ENCODE measurements at regions not wholly inside any gene's neighbourhood (a gene's known extent, or its start where the extent isn't known, plus 50 kb on each side); places are given as distances from the start of the nearest gene placed in this dataset.
A peak's percentile ranks its signal among the peaks of the same experiment; 100 is the strongest.

DNA sequence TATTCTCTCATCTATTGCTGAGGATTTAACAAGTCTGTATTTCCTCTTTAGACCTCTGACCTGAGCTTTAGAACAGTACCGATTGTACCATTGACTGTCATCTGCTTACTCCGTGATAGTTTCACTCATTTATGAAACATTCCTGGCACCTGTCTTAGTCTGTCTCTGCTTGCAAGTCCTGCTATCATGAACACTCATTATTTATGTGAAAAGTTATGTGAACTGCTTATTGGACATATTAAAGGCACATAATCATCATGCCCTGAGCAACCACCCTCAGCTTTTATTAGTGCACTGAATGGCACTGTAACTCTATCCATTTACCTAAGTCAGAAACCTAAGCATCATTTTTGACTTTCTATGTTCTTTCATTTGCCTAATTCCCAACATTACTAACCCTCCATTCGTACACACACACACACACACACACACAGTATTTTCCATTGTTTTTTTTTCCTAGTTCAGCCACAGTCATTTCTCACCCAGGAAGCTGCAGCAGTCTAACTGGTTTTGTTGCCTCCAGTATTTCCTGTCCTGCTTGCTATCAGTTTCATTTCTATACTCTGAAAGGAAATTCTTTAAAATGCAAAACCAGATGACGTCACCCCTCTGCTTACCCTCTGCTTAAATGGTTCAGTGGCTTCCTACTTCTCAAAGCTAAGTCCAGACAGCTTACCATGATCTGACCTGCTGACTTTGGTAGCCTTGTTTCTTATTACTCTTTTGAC is 146.1 kb downstream of the HAUS1 start:
- TF ChIP-seq, protein P1, sequence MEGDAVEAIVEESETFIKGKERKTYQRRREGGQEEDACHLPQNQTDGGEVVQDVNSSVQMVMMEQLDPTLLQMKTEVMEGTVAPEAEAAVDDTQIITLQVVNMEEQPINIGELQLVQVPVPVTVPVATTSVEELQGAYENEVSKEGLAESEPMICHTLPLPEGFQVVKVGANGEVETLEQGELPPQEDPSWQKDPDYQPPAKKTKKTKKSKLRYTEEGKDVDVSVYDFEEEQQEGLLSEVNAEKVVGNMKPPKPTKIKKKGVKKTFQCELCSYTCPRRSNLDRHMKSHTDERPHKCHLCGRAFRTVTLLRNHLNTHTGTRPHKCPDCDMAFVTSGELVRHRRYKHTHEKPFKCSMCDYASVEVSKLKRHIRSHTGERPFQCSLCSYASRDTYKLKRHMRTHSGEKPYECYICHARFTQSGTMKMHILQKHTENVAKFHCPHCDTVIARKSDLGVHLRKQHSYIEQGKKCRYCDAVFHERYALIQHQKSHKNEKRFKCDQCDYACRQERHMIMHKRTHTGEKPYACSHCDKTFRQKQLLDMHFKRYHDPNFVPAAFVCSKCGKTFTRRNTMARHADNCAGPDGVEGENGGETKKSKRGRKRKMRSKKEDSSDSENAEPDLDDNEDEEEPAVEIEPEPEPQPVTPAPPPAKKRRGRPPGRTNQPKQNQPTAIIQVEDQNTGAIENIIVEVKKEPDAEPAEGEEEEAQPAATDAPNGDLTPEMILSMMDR (IDR thresholded peaks at IDR 0.05; ENCODE audit: borderline replicate concordance, extremely low read depth, low read length, poor library complexity, severe bottlenecking) = no peak
- TF ChIP-seq EZH2 (IDR thresholded peaks at IDR 0.05; ENCODE audit: borderline replicate concordance, low read depth, low read length, severe bottlenecking) = no peak
- peaks cover 20% of the 10 kb centered on the region; the same call in 1 of the 2 replicates for H4K20me1 ChIP-seq (ENCODE audit: insufficient read depth, low read length)
- no peaks in the 10 kb centered on the region for H3K9me3 ChIP-seq (ENCODE audit: insufficient read depth, low read length, severe bottlenecking)
- peak overlapping the region; percentile 59 for H3K4me2 ChIP-seq (ENCODE audit: insufficient read depth, low read length)
- peaks cover 36% of the 10 kb centered on the region for H3K36me3 ChIP-seq (ENCODE audit: insufficient read depth, low read length)
- peaks cover 90% of the 10 kb centered on the region for H3K79me2 ChIP-seq (ENCODE audit: insufficient read depth, low read length)
- peak overlapping the region in 1 of 2 experiments; percentile 37; a peak in 2 of 4 replicates for H3K4me3 ChIP-seq (ENCODE audit: low read depth in 1 of 2, low read length in 2 of 2)
- H3K27ac ChIP-seq (ENCODE audit: low read length) = peak overlapping the region; percentile 83
- no peaks in the 10 kb centered on the region for H3K27me3 ChIP-seq (ENCODE audit: insufficient read depth, low read length, poor library complexity)
- H2AFZ ChIP-seq (ENCODE audit: low read depth, low read length) = peak overlapping the region; percentile 53
- H3K9ac ChIP-seq (ENCODE audit: low read depth, low read length) = peak overlapping the region; percentile 37
- DNase-seq (peak; percentile 61), ATAC-seq (ENCODE audit: insufficient read depth, low read depth) (peak; percentile 98)
- H3K4me1 ChIP-seq (ENCODE audit: insufficient read depth, low read length) = peaks cover 40% of the 10 kb centered on the region

DNA sequence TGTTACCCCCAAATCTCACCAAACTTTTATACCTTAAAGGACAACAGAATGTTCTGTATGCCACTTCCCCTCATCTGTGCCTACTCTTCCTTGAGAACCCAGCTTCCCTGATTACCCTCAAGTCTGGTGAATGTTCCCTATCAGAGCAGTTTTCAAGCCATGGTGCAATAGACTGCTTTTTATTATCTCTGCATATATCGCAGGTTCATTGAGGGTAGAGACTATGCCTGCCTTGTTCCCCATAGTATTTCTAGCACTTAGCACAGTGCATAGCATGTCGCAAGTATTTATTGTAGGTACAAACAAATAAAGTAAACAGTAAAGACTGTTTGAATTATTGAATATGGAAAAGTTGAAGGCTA is 146.6 kb downstream of the HAUS1 start:
- ATAC-seq (ENCODE audit: insufficient read depth, low read depth) (no peak; the same call in 2 of the 3 replicates), DNase-seq (no peak)
- TF ChIP-seq, protein P1 (IDR thresholded peaks at IDR 0.05; ENCODE audit: borderline replicate concordance, extremely low read depth, low read length, poor library complexity, severe bottlenecking) = no peak
- TF ChIP-seq EZH2 (IDR thresholded peaks at IDR 0.05; ENCODE audit: borderline replicate concordance, low read depth, low read length, severe bottlenecking) = no peak
- Histone ChIP-seq H3K4me2 (ENCODE audit: insufficient read depth, low read length) (peak overlapping the region; percentile 59), H3K36me3 (ENCODE audit: insufficient read depth, low read length) (peaks cover 38% of the 10 kb centered on the region), H3K4me3 (ENCODE audit: low read depth in 1 of 2, low read length in 2 of 2) (peak overlapping the region in 1 of 2 experiments; percentile 37; a peak in 2 of 4 replicates), H2AFZ (ENCODE audit: low read depth, low read length) (no peak overlapping the region), H3K27me3 (ENCODE audit: insufficient read depth, low read length, poor library complexity) (no peaks in the 10 kb centered on the region), H3K4me1 (ENCODE audit: insufficient read depth, low read length) (peaks cover 40% of the 10 kb centered on the region), H3K9me3 (ENCODE audit: insufficient read depth, low read length, severe bottlenecking) (no peaks in the 10 kb centered on the region), H4K20me1 (ENCODE audit: insufficient read depth, low read length) (peaks cover 20% of the 10 kb centered on the region; the same call in 1 of the 2 replicates), H3K79me2 (ENCODE audit: insufficient read depth, low read length) (peaks cover 88% of the 10 kb centered on the region), H3K27ac (ENCODE audit: low read length) (peak overlapping the region; percentile 83), H3K9ac (ENCODE audit: low read depth, low read length) (peak overlapping the region; percentile 37; the same call in 1 of the 2 replicates)

DNA sequence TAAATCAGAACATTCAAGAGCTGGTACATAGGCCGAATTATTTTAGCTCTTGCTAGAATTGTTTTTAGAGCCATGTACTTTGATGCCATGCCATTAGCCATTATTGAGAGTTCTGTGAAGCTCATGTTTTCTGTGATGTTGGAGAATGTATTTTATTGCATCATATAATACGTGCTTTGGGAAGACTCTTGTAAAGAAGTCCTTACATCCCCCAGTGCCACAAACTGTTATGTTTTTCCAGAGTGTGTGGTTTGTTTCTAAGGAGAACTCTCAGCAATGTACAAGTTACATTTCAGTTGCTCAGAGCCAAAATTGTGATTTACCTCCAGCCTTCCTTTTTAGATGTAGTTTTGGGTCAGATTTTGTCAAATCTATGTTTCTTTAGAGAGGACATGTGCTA is 148.6 kb downstream of the HAUS1 start:
- TF ChIP-seq, protein P1 (IDR thresholded peaks at IDR 0.05; ENCODE audit: borderline replicate concordance, extremely low read depth, low read length, poor library complexity, severe bottlenecking) = no peak
- TF ChIP-seq EZH2 (IDR thresholded peaks at IDR 0.05; ENCODE audit: borderline replicate concordance, low read depth, low read length, severe bottlenecking) = no peak
- Histone ChIP-seq H3K27ac (ENCODE audit: low read length) (no peak overlapping the region), H3K36me3 (ENCODE audit: insufficient read depth, low read length) (peaks cover 39% of the 10 kb centered on the region), H3K9ac (ENCODE audit: low read depth, low read length) (no peak overlapping the region), H3K27me3 (ENCODE audit: insufficient read depth, low read length, poor library complexity) (no peaks in the 10 kb centered on the region), H3K9me3 (ENCODE audit: insufficient read depth, low read length, severe bottlenecking) (no peaks in the 10 kb centered on the region), H3K79me2 (ENCODE audit: insufficient read depth, low read length) (peaks cover 88% of the 10 kb centered on the region), H3K4me3 (ENCODE audit: low read depth in 1 of 2, low read length in 2 of 2) (no peak overlapping the region), H2AFZ (ENCODE audit: low read depth, low read length) (no peak overlapping the region), H4K20me1 (ENCODE audit: insufficient read depth, low read length) (peaks cover 16% of the 10 kb centered on the region; the same call in 1 of the 2 replicates), H3K4me2 (ENCODE audit: insufficient read depth, low read length) (no peak overlapping the region), H3K4me1 (ENCODE audit: insufficient read depth, low read length) (peaks cover 34% of the 10 kb centered on the region)
- ATAC-seq (ENCODE audit: insufficient read depth, low read depth) = no peak
- no peak for DNase-seq

All from DND-41 (cell line).